Hepatocyte (in vitro differentiated cells): ENCODE measurements at regions not wholly inside any gene's neighbourhood (a gene's known extent, or its start where the extent isn't known, plus 50 kb on each side); places are given as distances from the start of the nearest gene placed in this dataset.

ENCODE experiments used
- DNase-seq: peaks from one replicate; pipeline ENCODE4 v3.0.0-alpha.2; 2016; ENCODE audit warnings: low spot score
- H2AFZ ChIP-seq: fragments of 200-600 bp; sonication (generic); 2 replicates; pipeline ENCODE4 v1.6.0; 2016; ENCODE audit warnings: antibody characterized with exemption, mild to moderate bottlenecking
- H3K27ac ChIP-seq: fragments of 200-600 bp; sonication (generic); 2 replicates; pipeline ENCODE4 v1.5.1; 2016; ENCODE audit warnings: mild to moderate bottlenecking
- H3K27me3 ChIP-seq: fragments of 200-600 bp; sonication (generic); 2 replicates; pipeline ENCODE4 v1.6.1; 2016
- H3K36me3 ChIP-seq: fragments of 200-600 bp; sonication (generic); replicated peaks from 2 replicates; pipeline ENCODE4 v1.5.1; 2016; ENCODE audit warnings: low read depth; ENCODE audit not compliant: insufficient read depth
- H3K4me1 ChIP-seq: fragments of 200-600 bp; sonication (generic); 2 replicates; pipeline ENCODE4 v1.5.1; 2016; ENCODE audit warnings: mild to moderate bottlenecking, moderate library complexity; ENCODE audit not compliant: insufficient read depth
- H3K4me2 ChIP-seq: fragments of 200-600 bp; sonication (generic); 2 replicates; pipeline ENCODE4 v1.6.0; 2016
- H3K4me3 ChIP-seq: fragments of 200-600 bp; sonication (generic); 2 replicates; pipeline ENCODE4 v1.5.1; 2016; ENCODE audit warnings: mild to moderate bottlenecking
- H3K79me2 ChIP-seq: fragments of 200-600 bp; sonication (generic); 2 replicates; pipeline ENCODE4 v1.6.0; 2017; ENCODE audit warnings: mild to moderate bottlenecking
- H3K9me2 ChIP-seq: fragments of 200-600 bp; sonication (generic); replicated peaks from 2 replicates; pipeline ENCODE4 v1.6.0; 2017; ENCODE audit warnings: mild to moderate bottlenecking; ENCODE audit not compliant: insufficient read depth
- H3K9me3 ChIP-seq: fragments of 200-600 bp; sonication (generic); 2 replicates; pipeline ENCODE4 v1.5.1; 2016; ENCODE audit warnings: low read depth, mild to moderate bottlenecking
- H4K20me1 ChIP-seq: fragments of 200-600 bp; sonication (generic); 2 replicates; pipeline ENCODE4 v1.6.0; 2016; ENCODE audit warnings: mild to moderate bottlenecking; ENCODE audit not compliant: insufficient read depth, poor library complexity, severe bottlenecking
- CTCF ChIP-seq: fragments of 200-600 bp; sonication (generic); IDR thresholded peaks from 2 replicates; pipeline ENCODE4 v1.5.1; 2016; ENCODE audit warnings: antibody characterized with exemption, mild to moderate bottlenecking; ENCODE audit not compliant: poor library complexity
- EZH2 ChIP-seq: fragments of 200-600 bp; sonication (generic); IDR thresholded peaks from 2 replicates; pipeline ENCODE4 v1.6.1; 2016; ENCODE audit warnings: antibody characterized with exemption, mild to moderate bottlenecking, borderline replicate concordance
- EZH2phosphoT487 ChIP-seq: fragments of 200-600 bp; sonication (generic); IDR thresholded peaks from one replicate; pipeline ENCODE4 v1.6.1; 2018; ENCODE audit warnings: antibody characterized with exemption, mild to moderate bottlenecking, low read depth, moderate library complexity; ENCODE audit not compliant: unreplicated experiment, severe bottlenecking
- WGBS: methylation state at CpG from one replicate; pipeline ENCODE4 v1.1.6; 2016; ENCODE audit warnings: low lambda C conversion rate; ENCODE audit errors: missing lambda C conversion rate; 5-methylcytosine and 5-hydroxymethylcytosine counted together

- H3K27me3 ChIP-seq, result peaks cover 4% of the 10 kb centered on the region
- no peaks in the 10 kb centered on the region for H3K9me2 ChIP-seq
- H3K4me2 ChIP-seq, result no peak overlapping the region
- WGBS, result 67% methylated on average over 7 of the region's 7 CpGs
- no peak overlapping the region for H3K4me3 ChIP-seq
- TF ChIP-seq EZH2phosphoT487 (no peak), EZH2 (no peak), CTCF (no peak)
- no peak overlapping the region for H3K27ac ChIP-seq
- H3K36me3 ChIP-seq, result no peaks in the 10 kb centered on the region
- H4K20me1 ChIP-seq, result no peaks in the 10 kb centered on the region
- no peak overlapping the region for H2AFZ ChIP-seq
- DNase-seq, result no peak
- H3K79me2 ChIP-seq, result no peaks in the 10 kb centered on the region
- H3K9me3 ChIP-seq, result no peaks in the 10 kb centered on the region
- peaks cover 4% of the 10 kb centered on the region for H3K4me1 ChIP-seq
Observed at GRCh38 chr12:4147031-4147481, 126.5 kb upstream of the CCND2 start.

DNA sequence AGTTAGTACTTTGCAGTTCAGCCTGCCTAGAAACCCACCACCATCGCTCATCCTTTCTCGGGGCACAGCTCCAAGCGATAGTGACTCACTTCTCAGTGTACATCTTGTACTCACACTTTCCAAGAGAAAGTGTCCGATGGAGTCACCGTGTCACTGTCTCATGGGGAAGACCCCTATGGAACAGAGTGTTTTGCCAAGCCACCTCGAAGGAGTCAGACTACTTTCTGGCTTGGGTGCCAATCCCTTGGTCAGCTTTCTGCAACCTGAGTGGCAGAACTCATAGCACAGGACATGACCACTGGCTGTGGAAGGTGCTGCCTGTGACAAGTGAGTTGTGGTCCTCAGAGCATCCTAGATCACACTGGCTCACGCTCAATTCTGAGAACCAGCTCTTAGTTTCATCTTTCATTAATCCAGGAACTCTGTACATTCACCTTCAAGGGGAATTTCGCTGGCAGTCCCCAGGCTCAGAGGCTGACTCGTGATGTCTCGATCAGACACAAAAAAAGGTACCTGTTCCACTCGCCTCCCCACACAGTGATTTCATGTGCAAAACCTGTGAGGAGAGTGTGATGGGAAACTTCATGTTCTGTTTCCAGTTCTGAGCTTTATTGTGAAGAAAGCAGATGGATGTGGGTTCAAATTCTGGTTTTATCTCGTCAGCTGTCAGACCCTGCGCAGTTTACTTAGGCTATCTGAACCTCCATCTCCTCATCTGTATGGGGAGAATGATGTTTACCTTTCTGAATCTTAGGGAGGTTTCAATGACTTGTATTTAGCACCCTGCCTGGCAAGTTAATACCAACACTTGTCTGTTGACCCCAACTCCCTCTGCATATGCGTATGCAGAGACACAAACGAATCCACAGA is 127.3 kb upstream of the CCND2 start:
- TF ChIP-seq EZH2 (no peak), CTCF (no peak), EZH2phosphoT487 (no peak)
- Histone ChIP-seq H3K4me2 (no peak overlapping the region), H3K27me3 (peaks cover 4% of the 10 kb centered on the region), H3K4me3 (no peak overlapping the region), H2AFZ (no peak overlapping the region), H4K20me1 (no peaks in the 10 kb centered on the region), H3K9me3 (no peaks in the 10 kb centered on the region), H3K9me2 (no peaks in the 10 kb centered on the region), H3K36me3 (no peaks in the 10 kb centered on the region), H3K27ac (no peak overlapping the region), H3K79me2 (no peaks in the 10 kb centered on the region), H3K4me1 (no peaks in the 10 kb centered on the region)
- DNase-seq, result no peak
- 78% methylated on average over 15 of the region's 15 CpGs for WGBS

- no peaks in the 10 kb centered on the region for H3K36me3 ChIP-seq
- H4K20me1 ChIP-seq, result no peaks in the 10 kb centered on the region
- H3K4me2 ChIP-seq, result no peak overlapping the region
- 55% methylated on average over 2 of the region's 2 CpGs for WGBS
- H3K27me3 ChIP-seq, result peaks cover 4% of the 10 kb centered on the region
- H3K9me2 ChIP-seq, result no peaks in the 10 kb centered on the region
- no peak for DNase-seq
- TF ChIP-seq EZH2, result no peak
- no peak for TF ChIP-seq CTCF
- no peak for TF ChIP-seq EZH2phosphoT487
- H3K4me1 ChIP-seq, result no peaks in the 10 kb centered on the region
- no peaks in the 10 kb centered on the region for H3K79me2 ChIP-seq
- H3K4me3 ChIP-seq, result no peak overlapping the region
- no peak overlapping the region for H2AFZ ChIP-seq
- H3K27ac ChIP-seq, result no peak overlapping the region
- H3K9me3 ChIP-seq, result no peaks in the 10 kb centered on the region
Observed at GRCh38 chr12:4144676-4145075, 128.9 kb upstream of the CCND2 start.
